ENCODE measurements at regions not wholly inside any gene's neighbourhood (a gene's known extent, or its start where the extent isn't known, plus 50 kb on each side); places are given as distances from the start of the nearest gene placed in this dataset.

DNA sequence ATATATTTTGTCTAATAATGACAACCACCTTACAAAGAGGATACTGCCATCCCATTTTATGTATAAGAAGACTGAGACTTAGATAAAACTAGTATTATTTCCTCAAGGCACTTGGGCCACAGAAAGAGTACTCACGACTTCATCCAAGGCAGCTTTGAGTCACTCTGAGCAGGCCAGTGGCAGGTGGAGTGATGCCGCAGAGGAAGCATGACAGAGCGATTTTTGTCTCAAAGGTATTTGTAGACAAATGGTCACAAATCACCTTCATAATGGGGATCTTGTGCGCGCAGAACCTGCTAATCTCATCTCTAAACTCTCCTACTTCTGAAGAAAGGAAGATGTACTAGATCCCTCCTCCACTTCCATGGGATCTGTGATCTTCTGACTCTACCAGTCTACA, 113.2 kb upstream of the NAMPT start:
- H3K4me1 ChIP-seq (ENCODE audit: insufficient read depth, low read length, severe bottlenecking), result no peaks in the 10 kb centered on the region
- H3K9ac ChIP-seq (ENCODE audit: low read length), result no peak overlapping the region
- no peak overlapping the region for H2AFZ ChIP-seq (ENCODE audit: low read length)
- no peaks in the 10 kb centered on the region for H4K20me1 ChIP-seq (ENCODE audit: insufficient read depth, low read length)
- no peaks in the 10 kb centered on the region for H3K9me3 ChIP-seq (ENCODE audit: low read length)
- H3K4me3 ChIP-seq (ENCODE audit: low read depth, low read length, poor library complexity, severe bottlenecking), result no peak overlapping the region
- no peaks in the 10 kb centered on the region for H3K79me2 ChIP-seq (ENCODE audit: insufficient read depth, low read length)
- TF ChIP-seq CTCF (IDR thresholded peaks at IDR 0.05; ENCODE audit: low read length) (no peak), EZH2 (IDR thresholded peaks at IDR 0.05; ENCODE audit: borderline replicate concordance, low read length) (no peak)
- no peak overlapping the region for H3K4me2 ChIP-seq (ENCODE audit: low read length)
- H3F3A ChIP-seq (ENCODE audit: insufficient read depth, low read length), result no peaks in the 10 kb centered on the region
- no peaks in the 10 kb centered on the region for H3K27me3 ChIP-seq (ENCODE audit: insufficient read depth, low read length)
- no peaks in the 10 kb centered on the region for H3K9me2 ChIP-seq (ENCODE audit: low read depth, low read length)
- H3K36me3 ChIP-seq (ENCODE audit: insufficient read depth, low read length), result no peaks in the 10 kb centered on the region
- no peak overlapping the region for H3K27ac ChIP-seq (ENCODE audit: low read depth, low read length, poor library complexity, severe bottlenecking)

- TF ChIP-seq EZH2 (IDR thresholded peaks at IDR 0.05; ENCODE audit: borderline replicate concordance, low read length) (no peak), CTCF (IDR thresholded peaks at IDR 0.05; ENCODE audit: low read length) (no peak)
- no peak overlapping the region for H3K4me3 ChIP-seq (ENCODE audit: low read depth, low read length, poor library complexity, severe bottlenecking)
- H2AFZ ChIP-seq (ENCODE audit: low read length), result no peak overlapping the region
- H3K36me3 ChIP-seq (ENCODE audit: insufficient read depth, low read length), result no peaks in the 10 kb centered on the region
- H3K4me1 ChIP-seq (ENCODE audit: insufficient read depth, low read length, severe bottlenecking), result no peaks in the 10 kb centered on the region
- H3K27me3 ChIP-seq (ENCODE audit: insufficient read depth, low read length), result no peaks in the 10 kb centered on the region
- no peaks in the 10 kb centered on the region for H3F3A ChIP-seq (ENCODE audit: insufficient read depth, low read length)
- H3K4me2 ChIP-seq (ENCODE audit: low read length), result no peak overlapping the region
- no peaks in the 10 kb centered on the region for H3K9me3 ChIP-seq (ENCODE audit: low read length)
- H3K79me2 ChIP-seq (ENCODE audit: insufficient read depth, low read length), result no peaks in the 10 kb centered on the region
- no peaks in the 10 kb centered on the region for H3K9me2 ChIP-seq (ENCODE audit: low read depth, low read length)
- no peaks in the 10 kb centered on the region for H4K20me1 ChIP-seq (ENCODE audit: insufficient read depth, low read length)
- no peak overlapping the region for H3K9ac ChIP-seq (ENCODE audit: low read length)
- no peak overlapping the region for H3K27ac ChIP-seq (ENCODE audit: low read depth, low read length, poor library complexity, severe bottlenecking)
These were observed 109.7 kb upstream of the NAMPT start for GRCh38 chr7:106394526-106394925.

DNA sequence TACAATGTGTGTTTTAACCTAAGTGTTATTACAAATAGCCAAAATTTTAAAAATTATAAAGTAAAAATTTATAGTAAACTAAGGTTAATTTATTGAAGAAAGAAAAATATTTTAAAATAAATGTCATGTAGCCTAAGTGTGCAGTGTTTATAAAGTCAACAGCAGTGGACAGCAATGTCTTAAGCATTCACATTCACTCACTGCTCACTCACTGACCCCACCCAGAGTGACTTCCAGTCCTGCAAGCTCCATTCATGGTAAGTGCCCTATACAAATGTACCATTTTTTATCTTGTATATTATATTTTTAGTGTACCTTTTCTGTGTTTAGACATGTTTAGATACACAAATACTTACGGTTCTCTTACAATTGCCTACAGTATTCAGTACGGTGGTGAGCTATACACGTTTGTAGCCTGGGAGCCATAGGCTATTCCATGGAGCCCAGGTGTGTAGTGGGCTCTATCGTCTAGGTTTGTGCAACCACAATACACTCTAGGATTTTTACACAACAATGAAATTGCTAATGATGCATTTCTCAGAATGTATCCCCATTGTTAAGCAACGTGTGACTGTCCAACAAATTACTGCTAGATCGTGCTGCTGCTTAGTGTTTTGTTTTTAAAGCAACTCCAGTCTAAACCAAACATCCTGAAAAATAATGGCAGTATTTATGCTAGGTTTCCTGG, 108.9 kb upstream of the NAMPT start:
- Histone ChIP-seq H3K9me2 (ENCODE audit: low read depth, low read length) (no peaks in the 10 kb centered on the region), H2AFZ (ENCODE audit: low read length) (no peak overlapping the region), H3K27ac (ENCODE audit: low read depth, low read length, poor library complexity, severe bottlenecking) (no peak overlapping the region), H3K9me3 (ENCODE audit: low read length) (no peaks in the 10 kb centered on the region), H3K27me3 (ENCODE audit: insufficient read depth, low read length) (no peaks in the 10 kb centered on the region; the same call in 1 of the 2 replicates), H3K79me2 (ENCODE audit: insufficient read depth, low read length) (no peaks in the 10 kb centered on the region), H3K4me3 (ENCODE audit: low read depth, low read length, poor library complexity, severe bottlenecking) (no peak overlapping the region), H3F3A (ENCODE audit: insufficient read depth, low read length) (no peaks in the 10 kb centered on the region), H3K36me3 (ENCODE audit: insufficient read depth, low read length) (no peaks in the 10 kb centered on the region), H3K4me1 (ENCODE audit: insufficient read depth, low read length, severe bottlenecking) (no peaks in the 10 kb centered on the region), H3K4me2 (ENCODE audit: low read length) (no peak overlapping the region), H3K9ac (ENCODE audit: low read length) (no peak overlapping the region), H4K20me1 (ENCODE audit: insufficient read depth, low read length) (no peaks in the 10 kb centered on the region)
- no peak for TF ChIP-seq CTCF (IDR thresholded peaks at IDR 0.05; ENCODE audit: low read length)
- no peak for TF ChIP-seq EZH2 (IDR thresholded peaks at IDR 0.05; ENCODE audit: borderline replicate concordance, low read length)
